ENCODE measurements at regions not wholly inside any gene's neighbourhood (a gene's known extent, or its start where the extent isn't known, plus 50 kb on each side); places are given as distances from the start of the nearest gene placed in this dataset.
A peak's percentile ranks its signal among the peaks of the same experiment; 100 is the strongest.
"Not testable (repeated sequence)": the region's sequence is repeated elsewhere in the genome, so short reads cannot be mapped to it uniquely, and the experiment has no call there.

DNA sequence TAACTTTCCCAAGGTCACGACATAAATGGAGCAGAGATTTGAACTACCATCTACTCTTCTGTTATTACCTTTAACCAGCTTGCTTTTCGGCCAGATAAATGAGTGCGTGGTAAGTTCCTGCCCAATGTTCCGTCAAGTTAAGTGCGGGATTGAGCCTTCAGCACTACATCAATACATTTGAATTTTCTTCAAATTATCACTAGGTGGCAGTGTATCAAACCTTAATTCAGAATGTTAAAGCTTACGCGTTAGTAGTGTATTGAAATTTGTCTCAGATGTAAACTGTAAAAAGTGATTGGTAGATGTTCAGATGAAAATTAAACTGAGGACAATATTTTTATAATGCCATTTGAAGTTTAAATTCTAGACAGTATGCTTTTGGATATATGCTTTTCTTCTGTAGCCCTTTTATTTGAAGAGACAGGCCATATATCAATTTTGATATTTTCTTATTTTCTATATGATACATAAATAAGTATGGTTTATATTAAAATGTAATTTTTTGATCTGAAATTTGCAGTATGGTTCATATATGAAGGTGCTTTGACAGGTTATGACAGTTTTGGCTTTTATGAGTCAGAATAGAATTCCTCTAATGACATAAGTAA lies 681.3 kb downstream of the ADCYAP1 start:
- DNase-seq: peak; percentile 20

DNA sequence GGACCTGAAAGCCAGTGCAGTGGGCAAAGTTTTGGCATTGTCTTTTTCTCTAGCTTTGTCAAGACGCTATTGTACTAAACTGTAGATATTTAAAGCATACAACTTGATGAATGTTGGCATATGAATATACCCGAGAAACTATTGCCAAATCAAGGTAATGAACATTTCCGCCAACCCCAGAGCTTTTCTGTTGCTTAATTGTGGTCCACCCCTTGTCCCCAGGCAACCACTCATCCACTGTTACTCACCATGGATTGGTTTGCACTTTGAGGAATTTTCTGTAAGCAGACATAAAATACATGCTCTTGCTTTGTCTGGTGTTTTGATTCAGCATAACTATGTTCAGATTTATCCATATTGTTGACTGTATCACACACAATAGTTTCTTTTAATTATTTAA lies 688.4 kb downstream of the ADCYAP1 start:
- DNase-seq: no peak

GRCh38 chr18:1595195-1595594 lies 690.5 kb downstream of the ADCYAP1 start:
- DNase-seq: no peak

- DNase-seq: no peak
Measured at GRCh38 chr18:1599196-1599595, 694.5 kb downstream of the ADCYAP1 start.

DNA sequence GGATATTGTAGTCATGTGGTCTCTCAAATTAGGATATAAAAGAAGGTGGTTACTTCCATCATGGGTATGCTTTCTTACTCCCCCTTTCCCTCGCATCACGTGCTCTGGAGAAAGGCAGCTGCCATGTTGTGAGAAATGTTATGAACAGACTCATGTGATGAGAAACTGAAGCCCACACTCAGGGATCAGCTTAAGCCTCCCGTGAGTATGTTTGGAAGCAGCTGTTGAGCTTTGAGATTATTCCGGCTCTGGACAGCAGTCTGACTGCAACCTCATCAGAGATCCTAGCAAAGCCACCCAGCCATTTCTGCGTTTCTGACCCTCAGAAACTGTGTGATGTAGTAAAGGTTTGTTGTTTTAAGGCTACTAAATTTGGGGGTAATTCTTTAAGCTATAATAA lies 700.1 kb downstream of the ADCYAP1 start:
- no peak for DNase-seq

DNA sequence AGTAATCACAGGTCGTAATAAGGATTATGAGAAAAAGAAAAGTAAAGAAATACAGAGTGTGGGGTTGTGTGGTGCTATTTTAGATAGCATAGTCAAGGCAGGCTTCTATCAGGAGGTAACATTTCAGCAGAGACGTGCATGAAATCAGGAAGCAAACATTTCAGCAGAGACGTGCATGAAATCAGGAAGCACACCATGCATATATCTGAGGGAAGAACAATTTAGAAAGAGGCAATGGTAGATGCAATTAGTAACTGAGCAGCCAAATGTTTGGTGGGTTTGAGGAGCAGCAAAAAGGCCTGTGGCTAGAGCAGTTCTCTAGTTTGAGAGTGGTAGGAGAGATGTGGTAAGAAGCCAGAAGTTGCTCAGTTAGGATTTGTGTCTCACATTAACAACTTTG lies 713.7 kb downstream of the ADCYAP1 start:
- DNase-seq: no peak

DNA sequence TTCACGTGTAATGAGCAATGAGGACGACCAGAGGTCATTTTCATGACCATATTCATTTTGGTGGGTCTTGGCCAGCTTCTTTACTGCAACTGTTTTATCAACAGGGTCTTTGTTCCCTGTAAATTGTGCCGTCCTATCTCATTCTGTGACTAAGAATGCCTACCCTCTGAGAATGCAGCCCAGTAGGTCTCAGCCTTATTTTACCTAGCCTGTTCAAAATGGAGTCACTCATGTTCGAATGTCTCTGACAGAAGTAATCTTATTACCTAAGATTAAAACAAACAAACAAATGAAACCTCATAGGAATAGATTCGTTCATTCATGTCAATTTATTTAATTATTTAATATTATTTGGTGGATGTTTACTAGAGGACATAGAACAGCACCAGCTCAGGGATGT lies 714.8 kb downstream of the ADCYAP1 start:
- DNase-seq: no peak

DNA sequence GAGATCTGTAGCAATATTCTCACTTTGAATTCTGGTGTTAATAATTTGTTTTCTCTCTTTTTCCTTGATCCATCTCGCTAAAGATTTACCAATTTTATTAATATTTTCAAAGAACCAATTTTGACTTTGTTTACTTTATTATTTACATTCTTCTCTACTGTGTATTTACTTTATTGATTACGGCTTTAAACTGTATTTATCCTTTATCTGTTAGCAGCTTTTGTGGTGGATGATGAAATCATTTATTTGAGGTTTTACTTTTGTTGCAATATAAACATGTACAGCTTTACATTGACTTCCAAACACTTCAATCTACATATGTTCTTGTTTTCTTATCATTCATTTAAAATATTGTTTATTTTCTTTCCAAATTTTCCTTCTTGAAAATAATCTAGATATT lies 719.9 kb downstream of the ADCYAP1 start:
- no peak for DNase-seq

GRCh38 chr18:1627494-1627893 lies 722.8 kb downstream of the ADCYAP1 start:
- DNase-seq: no peak

- no peak for DNase-seq
Measured at GRCh38 chr18:1648712-1649111, 744.0 kb downstream of the ADCYAP1 start.

DNA sequence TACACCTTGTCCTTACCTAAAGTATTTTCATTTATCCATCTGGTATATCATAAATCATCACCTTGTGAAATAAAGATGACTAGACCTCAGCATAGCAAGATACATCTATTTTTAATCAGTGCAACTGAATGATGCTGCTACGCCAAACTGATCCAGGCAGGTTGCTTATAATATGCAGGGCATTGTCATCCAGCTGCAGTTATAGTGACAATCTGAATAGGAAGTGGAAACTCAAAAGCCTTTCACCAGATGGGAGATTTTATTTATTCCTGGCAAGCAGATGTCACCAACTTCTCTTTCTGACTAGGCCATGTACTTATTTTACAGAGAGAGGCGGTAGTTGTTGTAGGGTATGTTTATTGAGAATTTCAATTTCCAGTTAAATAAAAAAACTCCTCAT lies 747.3 kb downstream of the ADCYAP1 start:
- no peak for DNase-seq

- DNase-seq: no peak
Measured at GRCh38 chr18:1653873-1654272, 749.2 kb downstream of the ADCYAP1 start.

DNA sequence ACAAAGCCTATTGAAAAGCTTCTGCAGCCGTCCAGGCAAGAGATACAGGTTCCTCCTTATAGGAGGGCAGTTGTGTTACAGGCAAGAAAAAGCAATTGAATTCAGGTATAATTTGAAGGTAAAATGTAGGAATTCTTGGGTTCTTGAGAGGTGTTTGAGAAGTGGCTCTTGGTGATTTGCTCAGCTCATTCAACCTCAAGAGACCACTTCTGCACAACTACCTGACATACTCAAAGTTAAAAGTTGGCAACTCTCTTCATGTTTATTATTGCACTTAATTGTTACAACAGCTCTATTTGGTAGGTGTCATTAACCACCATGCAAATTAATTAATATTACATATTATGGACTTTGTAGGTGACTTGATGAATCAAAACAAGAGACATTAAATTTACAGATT lies 753.2 kb downstream of the ADCYAP1 start:
- DNase-seq: no peak

GRCh38 chr18:1658908-1659566 lies 754.4 kb downstream of the ADCYAP1 start:
- no peak for DNase-seq

- no peak for DNase-seq
Measured at GRCh38 chr18:1663879-1664705, 759.4 kb downstream of the ADCYAP1 start.

- no peak for DNase-seq
Measured at GRCh38 chr18:1665079-1665478, 760.4 kb downstream of the ADCYAP1 start.

GRCh38 chr18:1668279-1668678 lies 763.6 kb downstream of the ADCYAP1 start:
- DNase-seq: no peak

DNA sequence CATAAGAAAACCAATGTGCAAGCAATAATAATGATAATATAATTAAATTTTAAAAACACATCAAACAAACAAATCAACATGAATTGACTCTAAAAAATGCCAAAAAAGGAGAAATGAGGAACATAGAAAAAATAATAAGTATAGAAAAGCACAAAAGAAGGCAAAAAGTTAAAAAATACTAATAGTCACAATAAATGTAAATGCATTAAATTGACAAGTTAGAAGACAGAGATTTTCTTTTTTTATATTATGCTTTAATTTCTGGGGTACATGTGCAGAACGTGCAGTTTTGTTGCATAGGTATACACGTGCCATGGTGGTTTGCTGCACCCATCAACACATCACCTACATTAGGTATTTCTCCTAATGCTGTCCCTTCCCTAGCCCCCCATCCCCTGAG lies 767.0 kb downstream of the ADCYAP1 start:
- DNase-seq: not testable (repeated sequence)

- no peak for DNase-seq
Measured at GRCh38 chr18:1676387-1676786, 771.7 kb downstream of the ADCYAP1 start.

DNA sequence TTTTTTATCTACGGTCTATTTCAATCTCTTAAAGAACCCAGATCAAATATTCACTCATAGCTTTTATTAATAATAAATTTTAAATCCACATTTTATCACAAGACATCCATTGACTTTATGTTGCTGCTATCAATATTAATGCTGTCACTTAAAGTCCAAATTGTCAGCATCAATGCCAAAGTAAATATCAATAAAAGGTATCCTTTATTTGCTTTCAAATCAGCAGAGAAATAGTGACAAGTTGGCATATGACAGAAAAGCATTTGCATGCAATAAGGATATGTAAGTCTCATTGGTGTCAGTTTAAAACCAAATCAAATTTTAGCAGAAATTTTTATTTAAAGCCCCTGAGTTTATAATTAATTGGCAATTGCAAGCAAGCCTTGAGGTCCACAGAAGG lies 775.4 kb downstream of the ADCYAP1 start:
- no peak for DNase-seq

DNA sequence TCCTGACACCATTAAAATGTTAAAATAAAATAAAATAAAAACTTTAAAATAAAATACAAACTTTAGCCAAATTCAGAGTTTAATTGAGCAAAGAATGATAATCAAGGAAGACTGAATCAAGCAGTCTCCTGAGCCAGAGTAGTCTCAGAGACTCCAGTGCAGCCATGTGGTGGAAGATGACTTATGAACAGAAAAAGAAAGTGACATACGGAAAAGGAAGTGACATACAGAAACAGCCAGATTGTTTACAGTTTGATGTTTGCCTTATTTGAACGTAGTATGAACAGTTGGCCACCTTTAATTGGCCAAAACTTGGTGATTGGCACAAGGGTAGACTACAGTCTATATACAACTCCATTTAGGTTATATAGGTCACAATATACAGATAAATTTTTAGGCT lies 787.2 kb downstream of the ADCYAP1 start:
- DNase-seq: no peak

- no peak for DNase-seq
Measured at GRCh38 chr18:1708006-1708405, 803.3 kb downstream of the ADCYAP1 start.

DNA sequence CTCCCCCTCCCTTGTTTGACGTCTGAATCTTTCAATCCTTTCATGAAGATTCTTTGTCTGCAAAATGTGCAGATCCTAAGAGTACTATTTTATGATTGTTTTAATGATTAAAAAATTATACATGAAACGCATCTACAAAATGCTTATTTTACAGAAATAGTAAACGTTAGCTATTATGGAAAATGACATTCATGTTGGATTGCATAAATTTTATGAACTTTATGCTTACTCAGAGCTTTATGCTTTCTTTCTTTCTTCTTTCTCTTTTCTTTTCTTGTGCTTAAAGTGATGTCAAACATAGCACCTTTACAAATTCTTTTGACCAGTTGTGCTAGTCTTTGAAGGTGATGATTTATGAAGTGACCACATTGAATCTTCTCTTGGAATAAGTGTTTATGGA lies 805.4 kb downstream of the ADCYAP1 start:
- no peak for DNase-seq

GRCh38 chr18:1732143-1732542 lies 827.5 kb downstream of the ADCYAP1 start:
- DNase-seq: no peak
